ENCODE measurements at regions not wholly inside any gene's neighbourhood (a gene's known extent, or its start where the extent isn't known, plus 50 kb on each side); places are given as distances from the start of the nearest gene placed in this dataset.
"Not testable (repeated sequence)": the region's sequence is repeated elsewhere in the genome, so short reads cannot be mapped to it uniquely, and the experiment has no call there.

DNA sequence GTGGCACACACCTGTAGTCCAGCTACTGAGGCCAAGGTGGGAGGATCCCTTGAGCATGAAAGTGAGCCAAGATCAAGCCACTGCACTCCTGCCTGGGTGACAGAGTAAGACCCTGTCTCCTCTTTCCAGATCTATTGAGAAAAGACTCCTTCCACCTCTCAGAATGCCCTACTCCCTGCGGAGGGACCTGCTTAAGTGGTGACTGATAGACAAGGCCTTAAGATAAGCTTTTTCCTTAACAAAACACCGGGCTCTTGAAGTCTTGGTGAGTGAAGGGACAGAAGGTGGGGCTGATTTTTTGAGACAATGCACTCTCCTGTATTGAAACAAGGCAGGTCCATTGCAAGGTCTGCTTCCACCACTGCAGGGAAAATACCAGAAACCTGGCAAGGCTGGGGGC lies 338.4 kb upstream of the FRG2C start:
- DNase-seq = no peak

DNA sequence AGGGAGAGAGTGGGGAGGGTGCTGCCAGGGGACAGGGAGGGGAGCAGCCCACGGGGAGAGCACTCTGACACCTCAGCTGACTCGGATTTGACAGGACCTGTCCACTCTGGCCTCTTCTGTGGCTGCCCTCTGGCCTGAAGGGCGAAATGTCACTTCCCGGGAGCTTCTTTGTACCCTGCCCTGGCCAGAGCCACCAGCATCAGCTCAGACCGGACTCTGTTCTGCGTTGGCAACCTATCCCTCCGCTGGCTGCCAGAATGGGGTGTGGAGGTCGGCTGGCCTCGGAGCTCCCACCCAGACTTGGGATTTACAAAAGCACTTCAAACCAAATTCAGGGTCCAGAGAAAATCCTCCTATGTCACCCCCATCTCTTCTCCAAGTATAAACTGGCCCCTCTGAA lies 336.7 kb upstream of the FRG2C start:
- DNase-seq = no peak

DNA sequence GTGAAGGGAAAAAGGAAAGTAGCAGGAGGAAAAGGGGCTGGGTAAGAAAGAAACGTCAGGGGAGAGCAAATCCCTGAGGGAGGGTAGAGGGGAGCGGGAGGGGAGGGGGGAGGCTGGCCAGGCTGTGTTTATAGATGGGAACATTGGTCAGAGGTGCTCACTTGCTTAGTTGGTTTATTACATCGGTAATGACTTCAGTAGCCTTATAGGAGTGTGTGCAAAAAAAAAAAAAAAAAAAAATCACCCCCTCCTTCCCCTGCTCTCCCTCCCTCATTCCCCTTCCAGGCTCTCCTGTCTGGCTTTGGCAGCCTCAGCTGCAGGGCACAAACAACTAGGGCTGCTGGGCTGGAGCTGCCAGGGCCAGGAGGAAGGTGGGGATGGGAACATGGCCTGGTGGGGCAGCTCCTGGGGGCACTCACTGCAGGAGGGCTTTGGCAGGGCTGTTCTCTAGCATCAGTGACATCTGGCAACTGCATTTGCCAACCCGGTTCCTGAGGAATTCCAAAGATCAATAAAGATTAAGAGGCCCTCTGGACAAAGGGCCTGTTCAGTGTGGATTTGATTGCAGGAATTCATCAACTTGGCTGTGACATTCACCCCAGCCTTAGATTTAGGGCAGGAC lies 334.5 kb upstream of the FRG2C start:
- DNase-seq = no peak

DNA sequence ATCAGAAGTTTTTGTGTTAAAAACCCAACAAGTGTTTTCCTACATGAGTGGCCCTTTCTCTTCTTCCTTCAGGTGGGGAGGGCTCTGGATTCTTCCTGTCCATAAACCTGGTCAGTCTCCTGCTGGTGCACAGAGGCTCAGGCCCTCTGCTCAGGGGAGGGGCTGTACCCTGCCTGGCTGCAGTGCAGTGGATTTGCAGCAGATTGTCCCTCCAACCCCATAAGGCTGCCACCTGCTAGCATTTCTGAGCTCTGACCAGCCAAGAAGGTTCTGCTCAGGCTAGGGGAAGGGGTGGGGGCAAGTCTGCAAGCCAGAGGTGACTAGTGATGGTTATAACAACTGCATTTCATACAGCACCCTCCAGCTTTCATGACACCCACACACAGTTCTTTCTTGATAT lies 333.7 kb upstream of the FRG2C start:
- not testable (repeated sequence) for DNase-seq

- not testable (repeated sequence) for DNase-seq
Observed at GRCh38 chr3:75332090-75332489, 332.0 kb upstream of the FRG2C start.

GRCh38 chr3:75332794-75333193 lies 331.3 kb upstream of the FRG2C start:
- no peak for DNase-seq

- no peak for DNase-seq
Observed at GRCh38 chr3:75334299-75334698, 329.8 kb upstream of the FRG2C start.

GRCh38 chr3:75337226-75337900 lies 326.8 kb upstream of the FRG2C start:
- DNase-seq = no peak

DNA sequence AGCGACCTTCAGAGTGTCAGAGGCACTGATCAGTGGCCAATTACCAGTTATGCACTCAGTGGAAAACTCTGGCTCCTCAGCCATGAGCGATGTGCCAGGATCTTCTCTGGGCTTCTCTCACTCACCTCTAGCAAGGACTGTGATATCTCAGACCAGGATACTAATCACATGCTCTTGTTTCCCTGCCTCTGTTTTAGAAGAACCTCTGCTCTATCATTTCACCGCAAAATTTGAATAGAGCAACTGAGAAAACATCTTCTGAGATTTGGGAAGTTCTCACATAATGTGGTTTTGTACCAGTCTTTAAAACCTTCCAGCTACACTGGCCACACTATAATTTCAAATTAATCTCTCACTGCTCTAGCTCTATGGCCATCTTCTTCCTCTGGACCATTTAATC lies 325.8 kb upstream of the FRG2C start:
- DNase-seq = no peak

DNA sequence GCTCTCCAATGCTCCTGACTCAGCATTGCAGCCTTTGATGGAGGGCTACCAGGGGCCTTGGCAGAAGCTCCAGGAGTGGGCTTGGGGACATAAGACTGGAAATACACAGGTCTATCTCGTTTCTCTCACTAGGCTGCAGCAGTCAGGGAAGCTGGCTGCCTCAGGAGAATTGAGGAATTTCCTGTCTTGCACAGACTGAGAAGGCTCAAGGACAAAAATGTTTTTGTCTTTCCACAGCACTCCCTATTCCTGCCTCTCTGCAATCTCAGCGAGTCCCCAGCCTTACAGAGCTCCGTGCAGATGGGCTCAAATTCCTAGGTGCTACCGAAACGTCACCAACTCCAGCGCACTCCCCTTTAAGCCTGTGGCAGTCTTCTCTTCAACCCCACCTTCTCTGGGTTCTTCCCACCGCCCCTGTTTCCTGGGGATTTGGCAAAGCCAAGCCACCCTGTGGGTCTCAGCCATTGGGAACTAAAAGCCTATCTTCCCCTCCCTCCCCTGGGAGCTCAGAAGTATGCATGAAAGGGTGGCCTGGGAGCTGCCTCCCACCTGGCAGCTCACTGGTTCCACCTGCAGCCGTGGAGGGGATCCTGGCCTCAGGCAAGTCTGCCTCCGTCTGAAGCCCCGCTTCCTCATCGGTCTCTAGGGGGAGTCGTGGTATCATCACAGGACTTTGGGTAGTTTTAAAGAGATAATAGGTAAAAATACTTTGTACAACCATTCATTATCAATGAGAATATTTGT lies 322.6 kb upstream of the FRG2C start:
- DNase-seq = no peak

DNA sequence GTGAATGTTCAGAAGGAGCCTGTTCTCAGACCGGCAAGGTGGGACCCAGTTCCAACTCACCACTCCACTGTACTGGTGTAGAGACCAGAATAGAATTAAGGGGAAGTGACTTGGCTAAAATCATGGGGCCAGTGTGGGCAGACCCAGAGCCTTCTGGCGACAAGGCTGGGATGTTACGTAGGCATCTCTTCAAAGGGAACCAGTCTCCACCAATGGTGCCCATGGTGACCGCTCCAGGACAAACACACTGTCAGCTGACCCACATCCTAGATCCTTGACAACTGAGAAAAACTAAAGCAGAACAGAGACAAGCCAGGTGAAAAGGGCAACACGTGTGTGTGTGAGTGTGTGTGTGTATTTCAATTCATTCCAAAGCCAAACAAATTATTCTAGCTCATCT lies 321.7 kb upstream of the FRG2C start:
- DNase-seq = no peak

DNA sequence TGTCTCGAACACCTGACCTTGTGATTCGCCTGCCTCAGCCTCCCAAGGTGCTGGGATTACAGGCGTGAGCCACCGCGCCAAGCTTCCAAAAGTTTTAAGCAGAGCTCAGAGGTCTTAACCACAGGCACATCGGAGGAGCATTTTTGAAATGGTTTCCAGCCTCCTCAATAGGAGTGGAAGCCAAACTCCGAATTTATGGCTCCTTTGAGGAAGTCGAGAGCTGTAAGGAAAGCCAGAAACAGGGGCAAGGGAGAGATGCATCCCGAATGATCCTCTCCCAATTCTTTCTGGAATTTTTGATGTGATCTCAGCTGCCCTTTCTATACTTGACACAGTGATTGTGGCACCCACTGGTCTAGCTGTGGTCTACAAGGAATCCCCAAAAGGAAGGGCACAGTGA lies 313.6 kb upstream of the FRG2C start:
- not testable (repeated sequence) for DNase-seq

DNA sequence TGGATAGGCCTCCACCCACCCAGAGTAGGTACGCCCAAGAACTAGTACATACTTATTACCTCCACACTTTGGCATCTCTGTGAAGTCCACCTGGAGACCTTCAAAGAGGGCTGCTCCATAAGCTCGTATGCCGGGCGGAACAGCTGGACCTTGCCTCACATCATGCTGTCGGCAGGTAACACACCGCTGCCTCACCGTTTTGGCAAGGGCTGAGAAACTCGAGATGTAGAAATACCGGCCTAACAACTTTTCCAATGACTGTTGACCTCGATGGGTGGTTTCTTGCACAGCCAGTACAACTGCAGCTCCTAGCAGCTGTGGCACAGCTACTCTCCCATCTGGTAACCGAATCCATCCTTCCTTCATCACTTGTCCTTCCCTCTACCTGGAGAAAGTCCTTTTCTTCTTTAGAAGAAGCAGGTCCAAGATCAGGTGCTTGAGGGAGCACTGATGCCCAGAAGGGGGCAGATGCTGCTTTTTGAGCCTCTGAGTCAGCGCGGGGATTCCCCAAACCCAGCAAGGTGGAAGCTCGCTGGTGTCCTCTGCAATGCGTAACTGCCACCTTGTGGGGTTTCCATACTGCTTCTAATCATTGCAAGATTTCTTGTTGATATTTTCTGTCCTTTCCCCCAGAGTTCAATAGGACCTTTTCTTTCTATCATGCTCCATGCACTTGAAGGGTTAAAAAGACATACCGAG lies 301.9 kb upstream of the FRG2C start:
- not testable (repeated sequence) for DNase-seq

- not testable (repeated sequence) for DNase-seq
Observed at GRCh38 chr3:75372964-75373363, 291.2 kb upstream of the FRG2C start.

DNA sequence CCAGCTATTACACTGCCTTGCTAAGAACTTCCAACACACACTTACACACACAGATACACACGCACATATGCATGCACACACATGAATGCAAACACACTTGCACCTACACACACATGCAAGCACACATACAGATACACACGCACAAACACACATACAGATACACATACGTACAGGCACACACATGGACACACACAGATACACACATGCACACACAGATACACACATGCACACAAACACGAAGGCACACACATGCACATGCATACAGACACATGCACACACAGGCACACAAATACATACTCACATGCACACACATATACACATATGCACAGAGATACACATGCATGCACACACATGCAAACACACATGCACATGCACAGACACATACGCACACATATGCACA lies 284.3 kb upstream of the FRG2C start:
- DNase-seq = not testable (repeated sequence)

- DNase-seq = no peak
Observed at GRCh38 chr3:75380276-75380771, 283.8 kb upstream of the FRG2C start.

- DNase-seq = not testable (repeated sequence)
Observed at GRCh38 chr3:75384016-75384415, 280.1 kb upstream of the FRG2C start.

- DNase-seq = not testable (repeated sequence)
Observed at GRCh38 chr3:75388486-75389124, 275.5 kb upstream of the FRG2C start.

DNA sequence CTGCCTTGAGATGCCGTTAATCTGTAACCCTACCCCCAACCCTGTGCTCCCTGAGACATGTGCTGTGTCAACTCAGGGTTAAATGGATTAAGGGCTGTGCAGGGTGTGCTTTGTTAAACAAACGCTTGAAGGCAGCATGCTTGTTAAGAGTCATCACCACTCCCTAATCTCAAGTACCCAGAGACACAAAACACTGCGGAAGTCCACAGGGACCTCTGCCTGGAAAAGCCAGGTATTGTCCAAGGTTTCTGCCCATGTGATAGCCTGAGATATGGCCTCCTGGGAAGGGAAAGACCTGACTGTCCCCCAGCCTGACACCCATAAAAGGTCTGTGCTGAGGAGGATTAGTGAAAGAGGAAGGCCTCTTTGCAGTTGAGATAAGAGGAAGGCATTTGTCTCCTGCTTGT lies 270.8 kb upstream of the FRG2C start:
- DNase-seq = peak; percentile 2

DNA sequence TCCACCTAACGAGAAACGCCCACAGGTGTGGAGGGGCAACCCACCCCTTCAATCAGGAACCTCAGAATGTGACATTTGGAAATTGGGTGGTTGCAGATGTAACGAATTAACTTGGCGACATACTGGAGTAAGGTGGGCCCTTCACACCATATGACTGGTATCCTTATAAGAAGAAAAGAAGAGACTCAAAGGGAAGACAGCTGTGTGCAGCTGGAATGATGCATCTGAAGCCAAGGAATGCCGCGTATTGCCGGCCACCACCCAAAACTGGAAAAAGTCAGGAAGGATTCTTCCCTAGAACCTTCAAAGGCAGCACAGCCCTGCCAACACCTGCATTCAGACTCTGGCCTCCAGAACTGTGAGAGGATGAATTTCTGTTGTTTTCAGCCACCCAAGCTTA lies 270.0 kb upstream of the FRG2C start:
- not testable (repeated sequence) for DNase-seq

DNA sequence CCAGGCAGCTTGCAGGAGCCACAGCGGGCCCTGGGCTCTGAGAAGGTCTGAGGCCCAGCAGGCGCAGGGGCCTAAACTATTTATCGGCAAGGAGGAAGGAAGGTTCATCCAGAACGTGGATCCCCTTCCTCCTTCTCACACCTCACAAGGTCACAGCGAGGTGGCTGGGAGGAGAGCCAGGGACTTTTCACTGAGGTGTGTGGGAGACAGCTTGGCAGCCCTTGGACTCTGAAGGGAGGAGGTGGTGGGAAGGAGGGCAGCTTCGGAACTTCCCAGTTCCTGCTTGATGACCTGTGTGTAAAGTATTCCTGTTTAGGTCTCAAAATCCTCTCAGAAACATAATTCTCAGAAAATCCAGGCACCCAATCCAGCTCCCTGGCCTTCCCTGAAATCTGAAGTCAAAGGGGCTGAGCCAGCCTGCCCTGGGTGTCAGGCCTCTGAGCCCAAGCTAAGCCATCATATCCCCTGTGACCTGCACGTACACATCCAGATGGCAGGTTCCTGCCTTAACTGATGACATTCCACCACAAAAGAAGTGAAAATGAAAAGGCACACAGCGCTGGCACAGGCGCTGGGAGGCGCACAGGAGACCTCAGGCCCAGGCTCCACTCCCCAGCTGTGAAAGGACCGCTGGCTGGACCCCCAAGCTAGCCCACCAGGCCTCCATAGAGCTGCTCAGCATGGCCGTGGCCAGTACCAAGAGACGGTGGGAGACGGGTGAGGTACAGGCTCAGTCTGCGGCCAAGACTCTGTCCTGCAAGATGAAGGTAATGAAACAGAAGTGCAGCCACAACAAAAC lies 269.4 kb upstream of the FRG2C start:
- DNase-seq = not testable (repeated sequence)

Measured in NCI-H69 (cell line).